Osteoblast (primary cell): ENCODE measurements at regions not wholly inside any gene's neighbourhood (a gene's known extent, or its start where the extent isn't known, plus 50 kb on each side); places are given as distances from the start of the nearest gene placed in this dataset.
"Not testable (repeated sequence)": the region's sequence is repeated elsewhere in the genome, so short reads cannot be mapped to it uniquely, and the experiment has no call there.

ENCODE experiments used
- DNase-seq: peaks from one replicate; pipeline ENCODE4 v3.0.0; 2011; ENCODE audit warnings: low spot score, mixed read lengths; ENCODE audit not compliant: insufficient read length; ENCODE audit errors: missing footprints
- H2AFZ ChIP-seq: 2 replicates; pipeline ENCODE4 v1.6.0; 2011; ENCODE audit warnings: mild to moderate bottlenecking, low read length
- H3K27ac ChIP-seq: 2 replicates; pipeline ENCODE4 v1.5.1; 2011; ENCODE audit warnings: mild to moderate bottlenecking, low read depth, low read length, moderate library complexity
- H3K27me3 ChIP-seq: 2 replicates; pipeline ENCODE4 v1.6.0; 2012; ENCODE audit warnings: mild to moderate bottlenecking, control low read depth, inconsistent platforms, low read length, moderate library complexity; ENCODE audit not compliant: insufficient read depth
- H3K36me3 ChIP-seq: 2 replicates; pipeline ENCODE4 v1.5.1; 2011; ENCODE audit warnings: mild to moderate bottlenecking, low read length, control low read depth, moderate library complexity; ENCODE audit not compliant: insufficient read depth
- H3K4me1 ChIP-seq: 2 replicates; pipeline ENCODE4 v1.5.1; 2011; ENCODE audit warnings: mild to moderate bottlenecking, low read length, control low read depth, moderate library complexity; ENCODE audit not compliant: insufficient read depth
- H3K4me2 ChIP-seq: 2 replicates; pipeline ENCODE4 v1.6.0; 2011; ENCODE audit warnings: mild to moderate bottlenecking, low read length; ENCODE audit not compliant: insufficient read depth
- H3K4me3 ChIP-seq: fragments of 200-600 bp; sonication (generic); 3 replicates; pipeline ENCODE4 v1.5.1; 2012; ENCODE audit warnings: mild to moderate bottlenecking, low read length, inconsistent platforms; ENCODE audit not compliant: insufficient read depth
- H3K79me2 ChIP-seq: 2 replicates; pipeline ENCODE4 v1.6.0; 2012; ENCODE audit warnings: mild to moderate bottlenecking, low read length, control low read depth, inconsistent platforms; ENCODE audit not compliant: insufficient read depth
- H3K9me3 ChIP-seq: 2 replicates; pipeline ENCODE4 v1.5.1; 2011; ENCODE audit warnings: low read depth, low read length, control low read depth
- H4K20me1 ChIP-seq: 2 replicates; pipeline ENCODE4 v1.6.0; 2012; ENCODE audit warnings: mild to moderate bottlenecking, low read length, control low read depth; ENCODE audit not compliant: insufficient read depth
- CTCF ChIP-seq: IDR thresholded peaks from 2 replicates; pipeline ENCODE4 v1.5.1; 2011; ENCODE audit warnings: mild to moderate bottlenecking, low read depth, low read length, moderate library complexity; ENCODE audit errors: extremely low read depth

GRCh38 chr3:6746443-6746842 lies 114.5 kb upstream of the GRM7 start:
- H3K79me2 ChIP-seq = no peaks in the 10 kb centered on the region
- H4K20me1 ChIP-seq = no peaks in the 10 kb centered on the region
- H3K36me3 ChIP-seq = no peaks in the 10 kb centered on the region
- H3K27me3 ChIP-seq = no peaks in the 10 kb centered on the region
- H3K27ac ChIP-seq = no peak overlapping the region
- no peak overlapping the region for H2AFZ ChIP-seq
- DNase-seq = no peak
- TF ChIP-seq CTCF = no peak
- H3K4me1 ChIP-seq = no peaks in the 10 kb centered on the region
- no peak overlapping the region for H3K4me2 ChIP-seq
- no peak overlapping the region for H3K4me3 ChIP-seq
- H3K9me3 ChIP-seq = peaks cover 3% of the 10 kb centered on the region

GRCh38 chr3:6747017-6747416 lies 113.9 kb upstream of the GRM7 start:
- Histone ChIP-seq H3K4me2 (no peak overlapping the region), H3K27me3 (no peaks in the 10 kb centered on the region), H3K9me3 (peaks cover 3% of the 10 kb centered on the region), H3K4me3 (no peak overlapping the region), H3K79me2 (no peaks in the 10 kb centered on the region), H3K27ac (no peak overlapping the region), H4K20me1 (no peaks in the 10 kb centered on the region), H3K4me1 (no peaks in the 10 kb centered on the region), H2AFZ (no peak overlapping the region), H3K36me3 (no peaks in the 10 kb centered on the region)
- no peak for DNase-seq
- TF ChIP-seq CTCF = no peak

- Histone ChIP-seq H3K9me3 (peaks cover 2% of the 10 kb centered on the region), H3K4me1 (no peaks in the 10 kb centered on the region)
- no peak for DNase-seq
Observed at GRCh38 chr3:6750782-6751181, 110.1 kb upstream of the GRM7 start.

GRCh38 chr3:6753536-6753935 lies 107.4 kb upstream of the GRM7 start:
- Histone ChIP-seq H3K4me1 (no peaks in the 10 kb centered on the region), H4K20me1 (no peaks in the 10 kb centered on the region), H3K4me2 (no peak overlapping the region), H3K4me3 (no peak overlapping the region), H3K27ac (no peak overlapping the region), H3K27me3 (no peaks in the 10 kb centered on the region), H3K9me3 (peaks cover 2% of the 10 kb centered on the region), H3K36me3 (no peaks in the 10 kb centered on the region), H3K79me2 (no peaks in the 10 kb centered on the region), H2AFZ (no peak overlapping the region)
- no peak for TF ChIP-seq CTCF
- DNase-seq = no peak

More at GRCh38 chr3:6750782-6751181, 110.1 kb upstream of the GRM7 start:
- no peak overlapping the region for H2AFZ ChIP-seq
- no peak overlapping the region for H3K4me3 ChIP-seq
- H3K27ac ChIP-seq = no peak overlapping the region
- no peaks in the 10 kb centered on the region for H4K20me1 ChIP-seq
- no peak for TF ChIP-seq CTCF
- H3K27me3 ChIP-seq = no peaks in the 10 kb centered on the region
- no peak overlapping the region for H3K4me2 ChIP-seq
- H3K79me2 ChIP-seq = no peaks in the 10 kb centered on the region
- H3K36me3 ChIP-seq = no peaks in the 10 kb centered on the region

GRCh38 chr3:6769532-6770396 lies 91.2 kb upstream of the GRM7 start:
- H2AFZ ChIP-seq, H4K20me1 ChIP-seq, H3K27ac ChIP-seq, H3K36me3 ChIP-seq, H3K4me3 ChIP-seq, H3K4me2 ChIP-seq, H3K79me2 ChIP-seq, H3K27me3 ChIP-seq, H3K9me3 ChIP-seq, DNase-seq, H3K4me1 ChIP-seq: not testable (repeated sequence)
